ENCODE measurements at regions not wholly inside any gene's neighbourhood (a gene's known extent, or its start where the extent isn't known, plus 50 kb on each side); places are given as distances from the start of the nearest gene placed in this dataset.

DNA sequence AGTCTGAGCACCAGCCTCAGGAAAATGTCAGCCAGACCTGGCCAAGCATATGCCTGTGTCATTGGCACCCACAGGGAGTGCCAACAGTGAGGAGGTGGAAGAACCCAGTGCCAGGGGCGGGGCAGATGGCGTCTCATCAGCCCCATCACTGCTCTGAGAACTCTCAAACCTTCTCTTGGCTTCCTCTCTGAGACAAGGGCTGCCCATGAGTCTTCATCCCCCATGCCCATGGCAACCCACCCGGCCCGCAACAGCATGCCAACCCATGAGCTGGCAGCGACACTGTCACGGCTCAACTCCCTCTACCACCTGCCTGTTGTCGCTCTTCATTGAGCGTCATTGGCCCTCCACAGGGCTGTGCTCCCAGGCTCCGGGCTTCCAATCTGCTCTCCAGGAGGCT is 340.5 kb downstream of the BUD13 start:
- intact Hi-C loops (cut with DNase I): no loop called here
- ATAC-seq (no peak), DNase-seq (no peak)
- Histone ChIP-seq H3K4me3 (no peak overlapping the region), H3K27me3 (no peaks in the 10 kb centered on the region), H3K9me3 (no peaks in the 10 kb centered on the region), H3K36me3 (no peaks in the 10 kb centered on the region), H3K27ac (no peak overlapping the region), H3K4me1 (no peaks in the 10 kb centered on the region)
- TF ChIP-seq, protein P1, sequence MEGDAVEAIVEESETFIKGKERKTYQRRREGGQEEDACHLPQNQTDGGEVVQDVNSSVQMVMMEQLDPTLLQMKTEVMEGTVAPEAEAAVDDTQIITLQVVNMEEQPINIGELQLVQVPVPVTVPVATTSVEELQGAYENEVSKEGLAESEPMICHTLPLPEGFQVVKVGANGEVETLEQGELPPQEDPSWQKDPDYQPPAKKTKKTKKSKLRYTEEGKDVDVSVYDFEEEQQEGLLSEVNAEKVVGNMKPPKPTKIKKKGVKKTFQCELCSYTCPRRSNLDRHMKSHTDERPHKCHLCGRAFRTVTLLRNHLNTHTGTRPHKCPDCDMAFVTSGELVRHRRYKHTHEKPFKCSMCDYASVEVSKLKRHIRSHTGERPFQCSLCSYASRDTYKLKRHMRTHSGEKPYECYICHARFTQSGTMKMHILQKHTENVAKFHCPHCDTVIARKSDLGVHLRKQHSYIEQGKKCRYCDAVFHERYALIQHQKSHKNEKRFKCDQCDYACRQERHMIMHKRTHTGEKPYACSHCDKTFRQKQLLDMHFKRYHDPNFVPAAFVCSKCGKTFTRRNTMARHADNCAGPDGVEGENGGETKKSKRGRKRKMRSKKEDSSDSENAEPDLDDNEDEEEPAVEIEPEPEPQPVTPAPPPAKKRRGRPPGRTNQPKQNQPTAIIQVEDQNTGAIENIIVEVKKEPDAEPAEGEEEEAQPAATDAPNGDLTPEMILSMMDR (IDR thresholded peaks at IDR 0.05): no peak

DNA sequence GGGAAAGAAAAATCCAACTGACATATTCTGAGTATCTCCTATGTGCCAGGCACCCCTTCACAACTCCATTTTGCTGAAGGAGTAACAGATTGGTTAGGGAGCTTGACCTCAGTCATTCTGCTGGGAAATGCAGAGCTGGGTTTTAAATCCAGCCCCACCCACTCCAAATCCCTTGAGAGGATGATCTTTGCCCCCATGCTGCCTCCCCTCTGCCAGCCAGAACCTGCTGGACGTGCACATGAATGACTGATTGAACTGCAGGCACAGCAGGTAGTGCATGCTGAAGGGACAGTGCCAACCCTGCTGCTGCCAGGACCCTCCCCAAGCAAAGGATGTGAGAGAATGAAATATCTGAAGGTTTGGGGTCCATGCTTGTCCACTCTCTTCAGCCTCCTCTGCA is 340.9 kb downstream of the BUD13 start:
- ATAC-seq (no peak), DNase-seq (no peak)
- no peaks in the 10 kb centered on the region for H3K4me1 ChIP-seq

DNA sequence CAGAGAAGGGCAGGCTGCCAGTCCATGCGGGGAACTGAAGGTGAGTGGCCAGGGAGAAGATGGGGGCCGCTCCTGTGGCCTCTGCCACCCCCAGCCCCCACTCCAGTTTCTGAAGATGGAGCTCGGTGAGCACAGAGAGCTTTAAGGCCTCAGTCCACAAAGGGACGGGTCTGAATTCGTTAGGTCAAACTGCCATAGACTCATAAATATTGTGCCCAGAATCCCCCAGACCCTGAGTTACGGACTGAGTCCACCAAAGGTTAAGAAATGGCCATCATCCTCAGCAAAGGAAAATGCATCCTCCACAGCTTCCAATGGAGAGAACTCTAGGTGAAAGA is 344.2 kb downstream of the BUD13 start:
- DNase-seq: no peak
- H3K27ac ChIP-seq: no peak overlapping the region

More for the DNA sequence above, 340.9 kb downstream of the BUD13 start:
- intact Hi-C loops (cut with DNase I): no loop called here
- H3K27ac ChIP-seq: no peak overlapping the region
- TF ChIP-seq, protein P1 (IDR thresholded peaks at IDR 0.05): no peak
- H3K4me3 ChIP-seq: no peak overlapping the region
- H3K9me3 ChIP-seq: no peaks in the 10 kb centered on the region
- no peaks in the 10 kb centered on the region for H3K27me3 ChIP-seq
- no peaks in the 10 kb centered on the region for H3K36me3 ChIP-seq

DNA sequence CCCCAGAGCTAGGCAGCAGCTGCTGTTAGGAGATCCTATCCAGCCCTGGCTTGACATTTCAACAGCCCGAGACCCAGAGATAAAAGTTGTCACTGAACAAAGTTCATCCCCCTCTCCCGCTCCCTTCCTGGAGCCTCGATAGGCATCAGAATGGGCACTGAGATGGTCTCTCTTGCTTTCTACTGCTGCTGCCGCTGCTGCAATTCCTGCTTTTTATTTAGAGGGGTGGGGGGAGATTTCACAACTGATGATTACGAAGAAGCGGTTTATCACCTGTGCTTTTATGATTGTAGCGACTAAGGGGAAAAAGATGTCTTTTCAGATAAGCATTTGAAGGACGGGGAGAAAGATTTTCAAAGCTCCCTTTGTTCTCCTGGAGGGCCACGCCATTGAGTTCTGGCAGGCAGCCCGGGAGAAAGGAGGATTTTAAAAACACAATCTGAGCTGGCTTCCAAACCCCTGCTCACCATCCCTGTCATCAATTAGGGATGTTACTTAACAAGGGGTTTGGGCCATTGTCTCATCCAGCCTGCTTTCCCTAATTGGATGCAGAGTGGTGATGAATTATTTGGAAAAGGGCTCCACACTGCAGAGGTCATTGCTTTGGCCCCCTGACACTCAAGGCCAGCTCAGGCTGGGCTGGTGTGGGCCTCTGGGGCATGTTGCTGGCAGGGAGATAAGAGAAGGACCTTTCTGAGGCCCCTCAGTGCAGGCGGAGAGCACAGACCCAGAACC is 344.7 kb downstream of the BUD13 start:
- H3K27ac ChIP-seq: no peak overlapping the region
- no peak overlapping the region for H3K4me3 ChIP-seq
- intact Hi-C loops (cut with DNase I): no loop called here
- no peaks in the 10 kb centered on the region for H3K4me1 ChIP-seq
- TF ChIP-seq, protein P1 (IDR thresholded peaks at IDR 0.05): no peak
- ATAC-seq (no peak), DNase-seq (no peak)
- H3K9me3 ChIP-seq: no peaks in the 10 kb centered on the region
- no peaks in the 10 kb centered on the region for H3K36me3 ChIP-seq
- H3K27me3 ChIP-seq: peaks cover 0 to 6% of the 10 kb centered on the region in 2 donors

More for the DNA sequence above, 344.2 kb downstream of the BUD13 start:
- TF ChIP-seq, protein P1 (IDR thresholded peaks at IDR 0.05): no peak
- no peaks in the 10 kb centered on the region for H3K9me3 ChIP-seq
- intact Hi-C loops (cut with DNase I): no loop called here
- no peaks in the 10 kb centered on the region for H3K4me1 ChIP-seq
- H3K4me3 ChIP-seq: no peak overlapping the region
- ATAC-seq: no peak
- H3K36me3 ChIP-seq: no peaks in the 10 kb centered on the region
- H3K27me3 ChIP-seq: peaks cover 0 to 6% of the 10 kb centered on the region in 2 donors

DNA sequence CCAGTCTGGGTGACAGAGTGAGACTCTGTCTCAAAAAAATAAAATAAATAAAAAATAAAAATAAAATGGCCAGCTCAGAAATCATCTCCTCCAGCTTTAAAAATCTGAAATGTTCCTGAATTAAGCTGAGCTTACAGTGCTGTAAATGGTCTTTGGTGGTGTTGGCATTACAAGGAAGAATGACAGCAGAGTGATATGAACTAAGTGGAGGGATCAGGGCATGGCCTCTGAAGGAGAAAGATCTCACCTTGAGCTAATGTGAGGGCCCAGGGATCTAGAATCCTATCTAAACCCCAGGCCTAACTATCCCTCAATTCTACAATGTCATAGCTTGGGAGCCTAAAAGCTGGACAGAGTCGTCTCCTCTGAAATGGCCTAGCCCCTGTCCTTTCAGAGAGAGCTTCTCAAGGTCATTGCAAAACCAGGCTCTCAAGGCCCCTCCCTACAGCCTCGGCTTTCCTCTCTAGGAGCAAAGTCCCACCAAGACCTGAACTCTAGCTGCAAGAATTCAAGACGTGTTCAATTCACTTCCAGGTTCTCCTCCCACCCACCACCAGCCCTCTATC is 345.4 kb downstream of the BUD13 start:
- intact Hi-C loops (cut with DNase I): no loop called here
- no peaks in the 10 kb centered on the region for H3K36me3 ChIP-seq
- no peak overlapping the region for H3K27ac ChIP-seq
- DNase-seq (no peak), ATAC-seq (no peak)
- no peaks in the 10 kb centered on the region for H3K4me1 ChIP-seq
- TF ChIP-seq, protein P1 (IDR thresholded peaks at IDR 0.05): no peak
- H3K4me3 ChIP-seq: no peak overlapping the region
- peaks cover 0 to 6% of the 10 kb centered on the region in 2 donors for H3K27me3 ChIP-seq
- H3K9me3 ChIP-seq: no peaks in the 10 kb centered on the region
